Fibroblast of the aortic adventitia (primary cell): ENCODE measurements at regions not wholly inside any gene's neighbourhood (a gene's known extent, or its start where the extent isn't known, plus 50 kb on each side); places are given as distances from the start of the nearest gene placed in this dataset.
"Not testable (repeated sequence)": the region's sequence is repeated elsewhere in the genome, so short reads cannot be mapped to it uniquely, and the experiment has no call there.

Experiments
- DNase-seq: peaks from one replicate; pipeline ENCODE4 v3.0.0-alpha.2; 2010; ENCODE audit warnings: low read depth
- H3K4me3 ChIP-seq: 2 replicates; pipeline ENCODE4 v1.5.1; 2011; ENCODE audit warnings: low read depth, mild to moderate bottlenecking, control low read depth, low read length, moderate library complexity
- CTCF ChIP-seq: IDR thresholded peaks from 2 replicates; pipeline ENCODE4 v1.5.1; 2011; ENCODE audit warnings: mild to moderate bottlenecking, low read length, control low read depth, inconsistent platforms; ENCODE audit not compliant: insufficient read depth

- no peak overlapping the region for H3K4me3 ChIP-seq
- no peak for TF ChIP-seq CTCF
- DNase-seq = no peak
Observed at GRCh38 chr1:96220651-96221050, 500.9 kb upstream of the PTBP2 start.

GRCh38 chr1:96222701-96223100 lies 498.9 kb upstream of the PTBP2 start:
- no peak overlapping the region for H3K4me3 ChIP-seq
- TF ChIP-seq CTCF = no peak
- DNase-seq = no peak

- not testable (repeated sequence) for DNase-seq
Observed at GRCh38 chr1:96224229-96224628, 497.4 kb upstream of the PTBP2 start.

GRCh38 chr1:96233422-96233821 lies 488.2 kb upstream of the PTBP2 start:
- no peak overlapping the region for H3K4me3 ChIP-seq
- no peak for TF ChIP-seq CTCF
- DNase-seq = no peak

More at GRCh38 chr1:96224229-96224628, 497.4 kb upstream of the PTBP2 start:
- not testable (repeated sequence) for H3K4me3 ChIP-seq

- no peak for TF ChIP-seq CTCF
- H3K4me3 ChIP-seq = no peak overlapping the region
- peak; percentile 76 for DNase-seq
Observed at GRCh38 chr1:96234299-96234698, 487.3 kb upstream of the PTBP2 start.

GRCh38 chr1:96236156-96236739 lies 485.3 kb upstream of the PTBP2 start:
- TF ChIP-seq CTCF = peak; percentile 54
- peak; percentile 88 for DNase-seq
- no peak overlapping the region for H3K4me3 ChIP-seq

GRCh38 chr1:96238426-96238825 lies 483.2 kb upstream of the PTBP2 start:
- DNase-seq = no peak
- TF ChIP-seq CTCF = no peak
- no peak overlapping the region for H3K4me3 ChIP-seq
